OCI-LY1 (cell line): ENCODE measurements at regions not wholly inside any gene's neighbourhood (a gene's known extent, or its start where the extent isn't known, plus 50 kb on each side); places are given as distances from the start of the nearest gene placed in this dataset.

Source experiments
- CTCF ChIP-seq: fragments of 200-600 bp; sonication (generic), shearing (Covaris generic); IDR thresholded peaks from 2 replicates; pipeline ENCODE4 v1.5.1; 2017; ENCODE audit warnings: mild to moderate bottlenecking, antibody characterized with exemption, low read length, moderate library complexity, mixed read lengths
- EZH2 ChIP-seq: fragments of 200-600 bp; sonication (generic), shearing (Covaris generic); IDR thresholded peaks from 2 replicates; pipeline ENCODE4 v1.8.0; 2017; ENCODE audit warnings: borderline replicate concordance, mixed run types, mild to moderate bottlenecking, antibody characterized with exemption, low read length, moderate library complexity, mixed read lengths

DNA sequence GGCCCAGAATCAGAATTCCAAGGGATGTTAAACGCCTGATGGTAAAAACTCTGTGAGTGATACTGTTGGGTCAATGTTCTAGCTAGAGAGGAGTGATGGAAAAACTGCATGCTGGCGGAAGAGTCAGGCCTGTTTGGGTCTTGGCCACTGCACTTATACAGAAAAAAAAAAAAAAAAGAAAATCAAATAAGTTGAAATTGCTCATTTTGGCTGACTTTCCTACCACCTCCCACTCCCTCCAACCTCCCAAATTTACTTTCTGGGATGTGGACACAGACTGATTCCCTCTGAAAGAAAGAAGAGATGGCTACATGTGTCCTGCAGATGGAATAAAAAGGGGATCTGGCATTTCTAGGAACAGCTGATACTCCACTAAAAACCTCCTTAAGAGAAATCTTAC lies 234.1 kb upstream of the GIMD1 start:
- TF ChIP-seq CTCF (no peak), EZH2 (no peak)
